HG03025 (cell line): ENCODE measurements at regions not wholly inside any gene's neighbourhood (a gene's known extent, or its start where the extent isn't known, plus 50 kb on each side); places are given as distances from the start of the nearest gene placed in this dataset.
"Not testable (repeated sequence)": the region's sequence is repeated elsewhere in the genome, so short reads cannot be mapped to it uniquely, and the experiment has no call there.

Experiments used
- ATAC-seq: cut with Tn5 transposase; IDR thresholded peaks from one replicate; pipeline ENCODE4 v1.9.1; 2021; ENCODE audit warnings: mild to moderate bottlenecking, moderate library complexity; ENCODE audit not compliant: unreplicated experiment, low FRiP score

DNA sequence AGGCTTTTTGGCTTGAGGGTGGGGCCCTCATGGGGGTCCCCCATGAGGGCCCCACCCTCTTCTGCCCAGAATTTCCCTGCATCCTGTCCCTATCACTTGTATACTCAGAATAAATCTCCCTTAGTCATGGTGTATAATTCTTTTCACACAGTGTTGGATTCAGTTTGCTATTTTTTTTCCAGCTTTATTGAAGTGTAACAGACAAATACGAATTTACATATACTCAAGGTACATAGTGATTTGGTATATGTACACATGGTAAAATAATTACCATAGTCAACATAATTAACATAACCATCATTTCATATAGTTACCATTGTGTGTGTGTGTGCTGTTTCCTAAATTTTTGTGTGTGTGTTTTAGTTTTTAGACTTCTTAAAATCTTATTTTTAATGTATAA is 289.4 kb downstream of the CNTNAP3B start:
- ATAC-seq: not testable (repeated sequence)

DNA sequence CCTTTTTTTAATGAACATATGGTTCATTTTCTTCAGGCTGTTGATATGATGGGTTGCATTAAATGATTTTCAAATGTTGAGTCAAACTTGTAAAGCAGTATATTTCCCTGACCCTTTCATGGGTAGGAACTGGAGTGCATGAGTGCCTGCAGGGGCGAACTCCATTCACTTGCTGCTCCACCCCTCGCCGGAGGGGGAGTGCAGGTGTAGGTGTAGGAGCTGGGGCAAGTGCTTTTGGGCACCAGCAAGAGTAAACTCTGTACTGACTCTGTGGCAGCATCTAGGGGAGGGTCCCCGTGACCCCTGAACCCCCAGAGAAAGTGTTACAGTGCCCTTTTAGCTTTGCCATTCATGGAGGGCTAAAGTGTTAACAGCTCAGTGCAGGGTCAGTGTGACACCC is 290.3 kb downstream of the CNTNAP3B start:
- not testable (repeated sequence) for ATAC-seq

DNA sequence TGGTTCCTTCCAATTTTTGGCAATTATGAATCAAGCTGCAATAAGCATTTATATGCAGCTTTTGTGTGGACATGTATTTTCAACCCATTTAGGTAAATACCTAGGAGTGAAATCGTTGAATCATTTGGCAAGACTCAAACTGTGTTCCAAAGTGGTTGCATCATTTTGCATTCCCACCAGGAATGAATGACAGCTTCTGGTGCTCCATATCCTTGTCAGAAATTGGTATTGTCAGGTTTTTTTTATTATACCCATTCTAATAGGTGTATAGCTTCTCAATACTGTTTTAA is 290.7 kb downstream of the CNTNAP3B start:
- not testable (repeated sequence) for ATAC-seq

DNA sequence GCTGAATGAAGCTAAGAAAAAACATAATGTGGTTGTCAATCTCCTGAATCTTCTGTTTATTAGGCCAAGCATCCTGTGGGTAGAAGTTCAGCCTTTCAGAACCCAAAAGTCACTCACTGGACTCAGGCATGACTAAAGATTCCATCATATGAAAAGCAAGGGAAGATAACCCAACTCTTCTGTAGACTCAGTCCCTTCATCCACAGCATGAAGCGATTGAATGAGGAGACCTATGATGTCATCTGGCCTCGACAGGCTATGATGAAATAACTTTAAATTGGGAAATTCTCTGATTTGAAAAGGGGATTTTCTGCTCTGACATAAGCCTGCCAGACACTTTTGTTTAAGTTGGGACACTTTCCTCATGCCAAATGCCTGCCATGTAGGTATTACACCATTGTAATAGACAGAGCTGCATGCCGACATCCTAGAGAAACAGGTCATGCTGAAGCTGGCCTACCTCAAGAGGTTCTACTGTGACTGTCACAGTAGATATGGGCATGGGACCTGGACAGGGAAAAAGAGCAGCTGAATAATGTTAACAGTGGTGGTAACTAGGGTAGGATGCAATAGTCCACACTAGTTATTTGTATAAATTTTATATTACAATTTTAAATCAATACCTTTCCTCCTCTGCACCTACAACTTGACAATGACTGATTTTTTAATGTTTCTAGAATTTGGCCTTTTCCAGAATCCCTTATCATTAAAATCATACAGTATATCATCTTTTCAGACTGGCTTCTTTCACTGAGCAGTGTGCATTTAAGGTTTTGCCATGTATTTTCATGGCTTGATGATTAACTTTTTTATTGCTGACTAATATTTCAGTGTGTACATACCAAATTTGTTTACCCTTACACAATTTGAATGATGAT is 291.3 kb downstream of the CNTNAP3B start:
- ATAC-seq: not testable (repeated sequence)

DNA sequence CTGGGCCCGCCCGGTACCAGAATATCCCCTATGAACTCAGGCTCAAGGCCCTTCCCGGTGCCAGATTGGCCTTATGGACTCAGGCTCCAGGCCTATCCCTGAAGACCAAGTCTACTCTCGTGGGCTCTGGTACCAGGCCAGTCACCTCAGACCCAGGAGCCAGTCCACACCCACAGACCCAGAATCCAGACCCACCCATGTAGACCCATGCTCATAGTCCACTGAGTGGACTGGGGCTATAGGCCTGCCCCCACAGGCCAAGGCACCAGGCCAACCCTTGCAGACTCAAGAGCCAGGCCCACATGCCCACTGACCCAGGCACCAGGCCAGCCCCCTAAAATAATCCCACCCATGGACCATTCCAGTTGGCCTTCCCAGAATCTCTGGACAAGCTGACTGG is 296.1 kb downstream of the CNTNAP3B start:
- ATAC-seq: not testable (repeated sequence)

DNA sequence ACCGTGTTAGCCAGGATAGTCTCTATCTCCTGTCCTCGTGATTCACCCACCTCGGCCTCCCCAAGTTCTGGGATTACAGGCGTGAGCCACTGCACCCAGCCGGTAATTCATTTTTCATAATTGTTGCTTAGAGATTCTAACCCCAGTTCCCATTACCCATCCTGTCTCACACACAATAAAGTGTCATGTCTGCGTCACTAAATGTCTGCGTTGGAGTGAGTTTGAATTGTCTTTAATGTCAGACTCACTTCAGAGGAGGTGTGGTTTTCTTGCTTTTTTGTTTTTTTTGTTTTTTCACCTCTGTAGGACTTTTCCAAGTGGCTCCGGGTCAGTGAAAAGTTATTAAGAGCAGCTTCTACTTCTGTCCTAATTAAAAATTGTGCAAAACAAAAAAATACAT is 304.5 kb downstream of the CNTNAP3B start:
- ATAC-seq: not testable (repeated sequence)

DNA sequence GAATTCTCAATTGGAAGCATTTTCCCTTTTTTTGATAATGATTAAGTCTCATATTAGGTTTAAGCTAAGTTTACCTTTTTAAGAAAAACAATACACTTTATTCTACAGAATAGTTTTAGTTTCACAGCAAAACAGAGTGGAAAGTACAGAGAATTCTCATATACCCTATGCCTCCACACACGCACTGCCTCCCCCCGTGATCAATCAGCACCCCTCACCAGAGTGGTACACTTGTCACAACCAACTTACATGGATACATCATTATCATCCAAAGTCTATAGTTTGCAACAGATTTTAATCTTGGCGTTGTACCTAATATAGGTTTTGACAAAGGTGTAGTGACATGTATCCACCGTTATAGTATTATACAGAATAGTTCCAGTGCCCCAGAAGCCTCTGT is 326.5 kb downstream of the CNTNAP3B start:
- ATAC-seq: not testable (repeated sequence)

DNA sequence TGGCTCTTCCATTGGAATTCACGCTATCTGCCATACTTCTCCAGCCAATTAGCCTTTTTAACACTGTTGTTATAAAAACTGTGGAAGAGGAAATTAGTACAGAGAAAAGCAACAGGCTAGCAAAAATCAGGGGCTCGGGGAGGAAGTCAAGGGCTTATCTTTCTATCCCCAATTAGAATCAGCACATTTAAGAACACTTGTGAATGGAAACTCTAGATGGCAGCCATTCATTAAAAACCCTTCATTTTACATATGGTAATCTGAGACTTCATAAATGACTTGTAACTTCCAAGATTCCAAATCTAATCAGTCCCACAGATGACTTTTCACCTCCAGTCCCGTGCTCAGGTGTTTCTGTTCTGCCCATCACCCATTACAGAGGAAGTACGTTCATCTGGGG is 330.5 kb downstream of the CNTNAP3B start:
- ATAC-seq: not testable (repeated sequence)

DNA sequence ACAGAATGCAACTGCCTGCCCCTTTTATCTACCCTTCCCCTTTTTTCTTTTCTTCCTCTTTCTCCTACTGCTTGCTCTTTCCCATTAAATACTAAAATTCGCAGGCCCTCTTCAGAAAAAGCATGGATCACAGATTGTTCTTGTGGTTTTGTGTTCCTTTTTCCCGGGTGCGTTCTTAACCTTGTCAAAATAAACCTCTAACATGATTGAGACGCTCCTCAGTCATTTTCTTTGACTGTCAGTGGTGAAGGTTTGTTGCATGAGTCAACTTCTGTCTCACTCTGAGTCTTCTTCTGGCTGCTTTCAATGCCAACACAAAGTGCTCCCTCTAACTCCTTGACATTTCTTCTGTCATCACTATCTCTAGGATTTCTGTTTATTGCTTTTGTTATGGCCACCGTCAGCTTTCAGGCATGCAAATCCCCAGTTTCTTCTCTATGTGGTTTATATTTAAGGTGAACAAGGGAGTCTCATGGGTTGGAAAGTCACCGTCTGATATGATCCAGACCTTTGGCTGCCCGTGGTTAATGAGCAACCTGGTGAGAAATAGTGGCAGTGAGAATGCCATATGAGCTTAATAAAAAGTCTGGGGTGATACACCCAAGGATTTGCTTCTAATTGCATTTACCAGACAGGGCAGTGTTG is 338.4 kb downstream of the CNTNAP3B start:
- ATAC-seq: not testable (repeated sequence)

DNA sequence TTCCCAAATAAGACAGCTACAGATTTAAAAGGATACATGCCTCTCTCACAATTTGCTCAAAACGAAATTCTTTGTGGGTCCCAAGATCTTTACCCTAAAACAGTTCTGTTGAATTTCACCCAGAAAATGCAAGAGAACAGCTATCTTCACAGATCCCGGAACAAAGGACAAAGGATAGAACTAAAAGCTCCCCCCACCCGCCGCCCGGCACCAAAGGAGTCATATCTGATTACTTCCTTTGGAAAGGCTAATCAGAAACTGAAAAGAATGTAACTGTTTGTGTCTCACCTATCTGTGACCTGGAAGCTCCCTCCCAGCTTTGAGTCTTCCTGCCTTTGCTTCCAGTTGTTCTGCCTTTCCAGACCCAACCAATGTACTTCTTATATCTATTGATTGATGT is 339.2 kb downstream of the CNTNAP3B start:
- not testable (repeated sequence) for ATAC-seq

DNA sequence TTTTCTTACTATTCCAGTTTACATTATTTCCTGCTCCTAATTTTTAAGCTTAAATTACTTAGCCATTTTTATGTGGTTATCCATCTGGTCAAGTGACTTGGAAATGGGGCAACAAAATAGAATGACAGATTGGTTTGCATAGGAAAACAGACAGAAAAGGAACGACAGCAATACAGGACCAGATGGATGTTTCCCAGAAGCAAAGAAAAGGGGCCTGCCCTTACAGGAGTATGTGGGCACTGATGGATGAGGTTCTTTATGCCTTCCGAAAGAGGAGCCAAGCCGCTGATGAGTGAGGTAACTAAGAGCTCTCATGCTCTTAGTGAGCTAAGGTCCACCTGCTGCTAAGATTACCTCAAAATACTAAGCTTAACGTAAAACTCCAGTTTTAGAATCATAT is 339.8 kb downstream of the CNTNAP3B start:
- not testable (repeated sequence) for ATAC-seq

DNA sequence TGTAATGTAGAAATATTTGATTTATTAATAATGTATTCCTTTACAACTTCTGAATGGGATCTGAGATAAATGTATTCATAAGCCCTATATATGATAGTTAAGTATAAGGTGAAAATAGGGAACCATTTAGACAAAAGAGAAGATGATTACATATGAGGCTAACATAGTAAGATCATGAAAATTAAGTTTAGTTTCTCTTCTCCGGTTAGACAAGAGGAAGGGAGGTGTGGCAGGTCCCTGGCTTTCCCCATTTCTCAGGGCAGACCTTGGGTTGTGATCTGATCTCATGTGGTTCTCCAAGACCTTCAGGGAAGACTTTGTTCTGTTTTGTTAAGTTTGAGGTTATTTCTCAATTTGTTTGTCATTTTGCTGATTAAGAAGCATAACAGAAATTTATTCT is 341.3 kb downstream of the CNTNAP3B start:
- ATAC-seq: not testable (repeated sequence)

DNA sequence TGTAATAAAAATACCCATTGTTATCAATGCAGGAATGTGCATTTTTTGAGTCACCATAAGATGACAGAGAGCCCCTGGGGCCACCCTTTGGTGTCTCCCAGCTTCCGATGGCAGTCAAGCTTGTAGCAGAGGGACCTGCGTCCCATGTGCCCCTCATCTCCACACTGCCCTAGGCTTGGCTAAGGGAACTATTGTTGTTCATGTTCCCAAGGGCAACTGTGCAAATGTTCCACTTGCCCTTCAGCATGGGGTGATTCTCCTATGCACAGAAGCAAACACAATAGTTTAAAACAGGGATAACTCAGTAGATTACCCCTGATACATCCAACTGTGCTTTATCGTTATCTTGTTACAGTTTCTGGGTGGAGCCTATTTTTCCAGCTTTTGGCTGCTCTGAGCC is 342.0 kb downstream of the CNTNAP3B start:
- not testable (repeated sequence) for ATAC-seq

DNA sequence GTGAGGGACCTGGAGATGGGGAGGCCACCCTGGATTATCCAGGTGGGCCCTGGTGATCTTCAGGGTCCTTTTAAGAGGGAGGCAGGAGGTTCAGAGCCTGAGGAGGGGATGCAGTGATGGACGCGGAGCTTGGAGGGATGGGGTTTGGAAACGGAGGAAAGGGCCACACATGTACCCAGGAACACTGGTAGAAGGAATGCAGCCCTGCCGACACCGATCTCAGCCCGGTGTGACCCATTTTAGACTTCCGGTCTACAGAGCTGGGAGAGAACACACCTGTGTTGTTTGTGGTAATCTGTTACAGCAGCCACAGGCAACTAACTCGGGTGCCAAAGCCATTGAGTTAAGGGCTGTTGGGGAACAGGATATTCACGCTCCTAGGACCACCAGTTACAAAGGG is 345.2 kb downstream of the CNTNAP3B start:
- not testable (repeated sequence) for ATAC-seq

DNA sequence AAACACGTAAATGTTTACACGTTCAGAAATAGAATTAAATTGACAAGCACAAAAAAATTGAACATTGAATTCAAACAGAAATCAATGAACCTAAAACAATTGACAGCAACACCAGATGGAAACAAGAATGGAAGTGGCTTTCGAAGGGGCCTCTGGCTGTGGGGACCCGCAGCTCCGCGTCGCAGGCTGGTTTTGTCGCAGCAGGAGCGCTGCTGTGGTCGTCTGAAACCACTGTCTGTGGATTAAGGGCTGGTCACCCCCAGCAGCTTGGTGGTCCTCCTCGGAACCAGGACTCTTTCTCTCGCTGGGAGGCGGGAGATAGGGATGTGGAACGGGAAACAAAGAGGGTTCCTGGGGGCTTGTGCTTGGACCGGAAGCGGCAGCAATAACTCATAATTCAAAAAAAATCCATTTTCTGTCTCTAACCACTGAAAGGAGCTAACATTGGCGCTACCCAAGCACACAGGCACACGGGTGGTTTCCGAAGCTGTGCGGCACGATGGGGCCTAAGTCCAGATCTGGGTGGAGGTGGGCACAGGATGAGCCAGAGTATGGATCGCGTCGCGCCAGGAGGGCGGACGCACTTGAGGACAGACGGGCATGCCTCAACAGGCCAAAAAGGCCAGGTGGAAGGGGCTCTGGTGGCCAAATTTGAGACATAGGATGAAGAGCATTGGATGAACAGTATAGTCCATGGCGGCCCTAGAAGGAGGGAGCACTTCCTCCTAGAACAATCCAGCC is 346.0 kb downstream of the CNTNAP3B start:
- not testable (repeated sequence) for ATAC-seq

DNA sequence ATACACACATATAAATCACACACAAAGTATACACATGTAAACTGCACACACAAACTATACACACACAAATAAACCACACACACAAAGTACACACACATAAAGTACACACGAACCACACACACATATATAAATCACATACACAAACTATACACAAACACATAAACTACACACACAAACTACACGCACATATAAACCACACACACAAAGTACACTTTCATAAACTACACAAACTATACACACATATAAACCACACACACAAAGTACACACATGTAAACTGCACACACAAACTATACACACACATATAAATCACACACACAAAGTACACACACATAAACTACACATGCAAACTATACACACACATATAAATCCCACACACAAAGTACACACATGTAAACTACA is 347.3 kb downstream of the CNTNAP3B start:
- ATAC-seq: not testable (repeated sequence)

DNA sequence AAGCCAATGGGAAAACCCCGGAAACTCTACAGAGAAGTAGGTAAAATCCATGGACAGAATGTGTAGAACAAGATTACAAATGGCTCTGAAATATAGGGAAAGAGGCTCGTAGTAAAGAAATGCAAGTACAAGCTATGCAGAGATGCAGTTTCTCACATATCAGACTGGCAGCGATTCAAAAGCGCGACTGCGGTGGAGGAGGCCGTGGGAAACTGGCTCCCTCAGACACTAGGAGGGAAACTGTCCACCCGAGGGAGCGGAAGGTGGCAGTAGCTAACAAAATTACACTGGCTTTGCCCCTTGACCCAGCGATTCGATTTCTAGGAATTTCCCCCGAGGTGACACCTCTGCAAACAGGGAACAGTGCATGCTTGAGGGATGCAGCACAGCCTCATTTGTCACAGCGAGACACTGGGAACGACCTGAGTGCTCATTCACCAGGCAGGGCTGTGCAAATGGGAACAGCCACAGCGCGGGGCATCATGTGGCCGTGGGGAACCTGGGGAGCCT is 349.3 kb downstream of the CNTNAP3B start:
- ATAC-seq: not testable (repeated sequence)

DNA sequence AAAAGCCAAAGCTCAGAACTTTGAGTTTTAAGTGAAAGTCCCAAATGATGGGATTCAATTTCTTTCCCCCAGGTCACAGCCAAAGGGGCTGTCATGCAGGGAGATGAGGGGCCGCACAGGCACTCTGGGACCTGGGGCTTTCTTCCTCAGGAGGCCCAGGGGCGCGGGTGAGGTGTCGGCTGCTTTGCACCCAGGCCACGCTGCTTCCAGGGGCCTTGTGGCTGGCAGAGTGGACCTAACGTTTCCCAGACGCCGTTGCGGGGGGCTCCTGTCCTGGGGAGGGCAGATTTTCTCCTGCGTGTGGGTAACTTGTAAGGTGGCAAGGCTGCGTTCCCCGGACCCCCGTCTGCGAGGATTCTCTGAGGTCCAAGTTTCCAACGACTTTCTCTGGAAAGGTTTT is 350.0 kb downstream of the CNTNAP3B start:
- ATAC-seq: not testable (repeated sequence)

DNA sequence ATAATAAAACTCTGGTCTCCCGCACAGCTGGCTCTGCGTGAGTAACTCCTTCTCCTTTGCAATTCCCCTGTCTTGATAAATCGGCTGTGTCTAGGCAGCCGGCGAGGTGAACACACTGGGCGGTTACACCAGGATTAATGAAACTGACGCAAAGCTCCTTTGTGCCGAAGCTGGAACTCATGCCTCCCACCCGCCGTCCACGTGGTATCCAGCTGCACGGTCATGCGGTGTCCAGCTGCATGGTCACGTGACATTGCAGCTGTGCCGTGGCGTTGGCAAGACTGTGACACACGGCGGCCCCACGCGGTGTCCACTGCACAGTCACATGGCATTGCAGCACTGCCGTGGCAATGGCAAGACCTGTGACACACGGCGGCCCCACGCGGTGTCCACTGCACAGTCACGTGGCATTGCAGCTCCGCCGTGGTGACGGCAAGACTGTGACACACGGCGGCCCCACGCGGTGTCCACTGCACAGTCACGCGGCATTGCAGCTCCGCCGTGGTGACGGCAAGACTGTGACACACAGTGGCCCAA is 350.6 kb downstream of the CNTNAP3B start:
- not testable (repeated sequence) for ATAC-seq

DNA sequence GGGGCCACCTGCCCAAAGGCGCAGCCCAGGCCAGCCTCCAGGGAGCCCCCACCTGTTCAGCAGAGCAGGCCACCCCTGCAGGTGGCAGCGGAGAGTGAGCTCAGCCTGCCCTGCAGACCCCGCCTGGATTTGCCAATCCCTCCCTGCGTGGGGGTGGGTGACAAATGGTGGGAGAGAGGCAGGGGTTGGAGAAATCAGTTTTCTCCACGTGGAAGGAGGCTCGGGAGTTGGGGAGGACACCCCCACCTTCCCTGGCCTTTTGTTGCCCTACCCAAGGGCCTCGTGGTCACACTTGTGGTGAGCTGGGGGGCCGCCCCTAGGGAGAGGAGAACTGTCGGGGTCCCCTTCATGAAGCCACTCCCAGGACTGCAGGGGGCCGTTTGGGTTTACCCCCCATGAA is 351.7 kb downstream of the CNTNAP3B start:
- not testable (repeated sequence) for ATAC-seq

DNA sequence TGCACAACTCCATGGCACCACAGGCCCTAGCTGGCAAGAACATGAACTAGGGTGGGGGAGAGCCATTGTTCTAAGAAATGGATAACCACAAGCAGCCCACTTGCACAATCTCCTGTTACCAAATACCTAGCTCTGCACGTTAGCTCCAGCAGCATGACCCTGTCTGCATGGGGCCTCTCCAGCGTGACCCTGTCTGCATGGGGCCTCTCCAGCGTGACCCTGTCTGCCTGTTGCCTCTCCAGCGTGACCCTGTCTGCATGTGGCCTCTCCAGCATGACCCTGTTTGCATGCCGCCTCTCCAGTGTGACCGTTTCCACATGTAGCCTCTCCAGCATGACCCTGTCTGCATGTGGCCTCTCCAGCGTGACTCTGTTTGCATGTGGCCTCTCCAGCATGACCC is 356.7 kb downstream of the CNTNAP3B start:
- not testable (repeated sequence) for ATAC-seq
